Tibial artery (tissue), 4 donors: ENCODE measurements at regions not wholly inside any gene's neighbourhood (a gene's known extent, or its start where the extent isn't known, plus 50 kb on each side); places are given as distances from the start of the nearest gene placed in this dataset.

Experiments used
- DNase-seq, 2 donors: peaks; one replicate each; pipeline ENCODE4 v3.0.0-alpha.2; 2019
- H3K27ac ChIP-seq, 2 donors: fragments of 200-600 bp; sonication (generic) in 1 of 2; 1 replicate in 1 of 2; 2 replicates in 1 of 2; pipeline ENCODE4 v1.5.1; 2018 to 2019; ENCODE audit warnings: mild to moderate bottlenecking in 1 of 2
- H3K27me3 ChIP-seq, 2 donors: fragments of 200-600 bp; sonication (generic) in 1 of 2; one replicate each; pipeline versions ENCODE4 v1.5.1 to v1.6.0; 2016 to 2019
- H3K36me3 ChIP-seq, 3 donors: fragments of 200-600 bp; sonication (generic) in 2 of 3; one replicate each; pipeline ENCODE4 v1.5.1; 2016 to 2019; ENCODE audit warnings: mild to moderate bottlenecking in 2 of 3
- H3K4me1 ChIP-seq, 4 donors: fragments of 200-600 bp; sonication (generic) in 2 of 4; 1 replicate in 3 of 4; 2 replicates in 1 of 4; pipeline ENCODE4 v1.5.1; 2016 to 2019
- H3K4me3 ChIP-seq, 2 donors: fragments of 200-600 bp; sonication (generic) in 1 of 2; 1 replicate in 1 of 2; 2 replicates in 1 of 2; pipeline ENCODE4 v1.5.1; 2018 to 2019; ENCODE audit warnings: mild to moderate bottlenecking in 2 of 2
- H3K9me3 ChIP-seq, 3 donors: fragments of 200-600 bp; sonication (generic) in 1 of 3; one replicate each; pipeline ENCODE4 v1.5.1; 2016 to 2019
- CTCF ChIP-seq, 2 experiments: fragments of 200-600 bp in 1 of 2; fragments of 450-650 bp in 1 of 2; IDR thresholded peaks; one replicate each; pipeline ENCODE4 v1.5.1; 2017 to 2019; ENCODE audit warnings: antibody characterized with exemption in 2 of 2, mild to moderate bottlenecking in 1 of 2, moderate library complexity in 1 of 2
- intact Hi-C: fragments of 100-400 bp; cut with DNase I; formaldehyde crosslinking; loops from one replicate; pipeline ENCODE4 v1.15.0; 2023; ENCODE audit warnings: low total_unique reads

- TF ChIP-seq CTCF (IDR thresholded peaks at IDR 0.05) = no peak
- Histone ChIP-seq H3K4me3 (no peak overlapping the region), H3K4me1 (no peaks in the 10 kb centered on the region), H3K36me3 (no peaks in the 10 kb centered on the region), H3K9me3 (no peaks in the 10 kb centered on the region), H3K27me3 (no peaks in the 10 kb centered on the region), H3K27ac (no peak overlapping the region)
- intact Hi-C loops = no loop called here
- DNase-seq = no peak
Measured at GRCh38 chr6:9272671-9273070, 837.3 kb upstream of the SLC35B3 start.

- H3K9me3 ChIP-seq = no peaks in the 10 kb centered on the region
- H3K36me3 ChIP-seq = no peaks in the 10 kb centered on the region
- intact Hi-C loops = no loop called here
- no peaks in the 10 kb centered on the region for H3K4me1 ChIP-seq
- TF ChIP-seq CTCF (IDR thresholded peaks at IDR 0.05) = no peak
- DNase-seq = no peak
- H3K27ac ChIP-seq = no peak overlapping the region
- H3K27me3 ChIP-seq = no peaks in the 10 kb centered on the region
- no peak overlapping the region for H3K4me3 ChIP-seq
Measured at GRCh38 chr6:9266741-9267140, 831.4 kb upstream of the SLC35B3 start.

GRCh38 chr6:9257215-9257614 is 821.9 kb upstream of the SLC35B3 start:
- intact Hi-C loops = no loop called here
- no peak overlapping the region for H3K4me3 ChIP-seq
- DNase-seq = no peak
- no peaks in the 10 kb centered on the region for H3K9me3 ChIP-seq
- H3K36me3 ChIP-seq = no peaks in the 10 kb centered on the region
- H3K4me1 ChIP-seq = no peaks in the 10 kb centered on the region
- TF ChIP-seq CTCF (IDR thresholded peaks at IDR 0.05) = no peak
- no peak overlapping the region for H3K27ac ChIP-seq
- H3K27me3 ChIP-seq = no peaks in the 10 kb centered on the region

GRCh38 chr6:9254251-9254650 is 818.9 kb upstream of the SLC35B3 start:
- intact Hi-C loops = no loop called here
- Histone ChIP-seq H3K9me3 (no peaks in the 10 kb centered on the region), H3K4me3 (no peak overlapping the region), H3K27me3 (no peaks in the 10 kb centered on the region), H3K4me1 (no peaks in the 10 kb centered on the region), H3K27ac (no peak overlapping the region), H3K36me3 (no peaks in the 10 kb centered on the region)
- no peak for TF ChIP-seq CTCF (IDR thresholded peaks at IDR 0.05)
- DNase-seq = no peak

- Histone ChIP-seq H3K36me3 (no peaks in the 10 kb centered on the region), H3K27me3 (no peaks in the 10 kb centered on the region), H3K4me1 (no peaks in the 10 kb centered on the region), H3K9me3 (no peaks in the 10 kb centered on the region), H3K4me3 (no peak overlapping the region), H3K27ac (no peak overlapping the region)
- intact Hi-C loops = no loop called here
- no peak for DNase-seq
- no peak for TF ChIP-seq CTCF (IDR thresholded peaks at IDR 0.05)
Measured at GRCh38 chr6:9252799-9253198, 817.5 kb upstream of the SLC35B3 start.

- no peak for TF ChIP-seq CTCF (IDR thresholded peaks at IDR 0.05)
Measured at GRCh38 chr6:9250852-9251251, 815.5 kb upstream of the SLC35B3 start.

More at GRCh38 chr6:9250852-9251251, 815.5 kb upstream of the SLC35B3 start:
- Histone ChIP-seq H3K4me3 (no peak overlapping the region), H3K27me3 (no peaks in the 10 kb centered on the region), H3K4me1 (no peaks in the 10 kb centered on the region), H3K27ac (no peak overlapping the region), H3K36me3 (no peaks in the 10 kb centered on the region), H3K9me3 (no peaks in the 10 kb centered on the region)
- DNase-seq = no peak
- intact Hi-C loops = no loop called here
